Mucosa of descending colon (tissue), 3 donors: ENCODE measurements at regions not wholly inside any gene's neighbourhood (a gene's known extent, or its start where the extent isn't known, plus 50 kb on each side); places are given as distances from the start of the nearest gene placed in this dataset.

Source experiments
- ATAC-seq: fragments of 200-7000 bp; cut with Tn5 transposase; one replicate; pipeline ENCODE4 v1.9.1; 2020; ENCODE audit warnings: mild to moderate bottlenecking, moderate library complexity
- DNase-seq, 3 donors: peaks; one replicate each; pipeline ENCODE4 v3.0.0-alpha.2; 2020
- H3K36me3 ChIP-seq: fragments of 200-600 bp; one replicate; pipeline ENCODE4 v1.8.0; 2021; ENCODE audit warnings: low read depth, mild to moderate bottlenecking
- H3K4me1 ChIP-seq: fragments of 200-600 bp; one replicate; pipeline ENCODE4 v1.8.0; 2021; ENCODE audit warnings: low read depth, mild to moderate bottlenecking
- H3K4me3 ChIP-seq: fragments of 200-600 bp; one replicate; pipeline ENCODE4 v1.8.0; 2021; ENCODE audit warnings: mild to moderate bottlenecking
- H3K9me3 ChIP-seq: fragments of 200-600 bp; one replicate; pipeline ENCODE4 v1.8.0; 2021; ENCODE audit warnings: mild to moderate bottlenecking
- intact Hi-C, 2 donors: fragments of 100-400 bp; cut with DNase I in 1 of 2; cut with micrococcal nuclease in 1 of 2; formaldehyde crosslinking; loops; one replicate each; pipeline versions ENCODE4 v1.11.0 to v1.11.1; 2022; cut with DNase I, micrococcal nuclease
- TF ChIP-seq, protein P1 (sequence below): fragments of 200-600 bp; IDR thresholded peaks from one replicate; pipeline ENCODE4 v1.8.0; 2022; ENCODE audit warnings: antibody characterized with exemption, mild to moderate bottlenecking
- donor health status: DM: no; HTN: no; CAD: no; lungs with moderate emphysema.
- donor health status: DM: no; HTN: no; CAD: no.
- donor health status: DM: no; HTN: yes; CAD: no.

DNA sequence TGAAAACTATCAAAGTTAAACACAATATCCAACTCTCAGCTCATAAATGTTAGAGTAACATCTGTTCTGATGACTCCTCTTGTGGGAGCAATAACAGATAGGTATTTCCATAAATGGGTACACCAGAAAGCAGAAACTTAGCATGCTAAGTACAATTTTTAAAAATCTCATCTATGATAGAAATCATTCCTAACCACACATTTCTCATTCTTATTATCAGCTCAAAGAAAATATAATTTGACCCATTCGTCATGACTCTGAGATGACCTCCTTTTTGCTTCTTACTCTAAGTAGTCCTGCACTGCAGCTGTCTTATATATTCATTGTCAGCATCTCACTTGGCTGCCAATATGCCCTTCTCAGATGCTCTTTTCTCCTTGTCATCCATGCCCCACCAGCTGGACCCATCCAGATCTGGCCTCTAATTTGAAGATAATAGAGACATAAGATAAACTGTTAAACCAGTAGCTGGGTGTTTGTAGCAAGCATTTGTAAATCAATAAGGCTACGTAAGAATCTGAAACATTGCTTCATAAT is 298.3 kb downstream of the KCNS3 start:
- no peak for DNase-seq

GRCh38 chr2:18172607-18173006 is 294.1 kb downstream of the KCNS3 start:
- no peaks in the 10 kb centered on the region for H3K4me1 ChIP-seq
- TF ChIP-seq, protein P1, sequence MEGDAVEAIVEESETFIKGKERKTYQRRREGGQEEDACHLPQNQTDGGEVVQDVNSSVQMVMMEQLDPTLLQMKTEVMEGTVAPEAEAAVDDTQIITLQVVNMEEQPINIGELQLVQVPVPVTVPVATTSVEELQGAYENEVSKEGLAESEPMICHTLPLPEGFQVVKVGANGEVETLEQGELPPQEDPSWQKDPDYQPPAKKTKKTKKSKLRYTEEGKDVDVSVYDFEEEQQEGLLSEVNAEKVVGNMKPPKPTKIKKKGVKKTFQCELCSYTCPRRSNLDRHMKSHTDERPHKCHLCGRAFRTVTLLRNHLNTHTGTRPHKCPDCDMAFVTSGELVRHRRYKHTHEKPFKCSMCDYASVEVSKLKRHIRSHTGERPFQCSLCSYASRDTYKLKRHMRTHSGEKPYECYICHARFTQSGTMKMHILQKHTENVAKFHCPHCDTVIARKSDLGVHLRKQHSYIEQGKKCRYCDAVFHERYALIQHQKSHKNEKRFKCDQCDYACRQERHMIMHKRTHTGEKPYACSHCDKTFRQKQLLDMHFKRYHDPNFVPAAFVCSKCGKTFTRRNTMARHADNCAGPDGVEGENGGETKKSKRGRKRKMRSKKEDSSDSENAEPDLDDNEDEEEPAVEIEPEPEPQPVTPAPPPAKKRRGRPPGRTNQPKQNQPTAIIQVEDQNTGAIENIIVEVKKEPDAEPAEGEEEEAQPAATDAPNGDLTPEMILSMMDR: no peak
- no peak overlapping the region for H3K4me3 ChIP-seq
- ATAC-seq (no peak), DNase-seq (no peak)
- no peaks in the 10 kb centered on the region for H3K9me3 ChIP-seq
- no peaks in the 10 kb centered on the region for H3K36me3 ChIP-seq
- intact Hi-C loops: no loop called here

More for the DNA sequence above, 298.3 kb downstream of the KCNS3 start:
- no peak for ATAC-seq
- Histone ChIP-seq H3K4me3 (no peak overlapping the region), H3K9me3 (no peaks in the 10 kb centered on the region), H3K4me1 (no peaks in the 10 kb centered on the region), H3K36me3 (no peaks in the 10 kb centered on the region)
- intact Hi-C loops: loop anchor here in 1 of 2 donors (5.0 kb wide), 1 partner anchor 324 kb away; no protein-coding TSS in a partner anchor
- TF ChIP-seq, protein P1: no peak

DNA sequence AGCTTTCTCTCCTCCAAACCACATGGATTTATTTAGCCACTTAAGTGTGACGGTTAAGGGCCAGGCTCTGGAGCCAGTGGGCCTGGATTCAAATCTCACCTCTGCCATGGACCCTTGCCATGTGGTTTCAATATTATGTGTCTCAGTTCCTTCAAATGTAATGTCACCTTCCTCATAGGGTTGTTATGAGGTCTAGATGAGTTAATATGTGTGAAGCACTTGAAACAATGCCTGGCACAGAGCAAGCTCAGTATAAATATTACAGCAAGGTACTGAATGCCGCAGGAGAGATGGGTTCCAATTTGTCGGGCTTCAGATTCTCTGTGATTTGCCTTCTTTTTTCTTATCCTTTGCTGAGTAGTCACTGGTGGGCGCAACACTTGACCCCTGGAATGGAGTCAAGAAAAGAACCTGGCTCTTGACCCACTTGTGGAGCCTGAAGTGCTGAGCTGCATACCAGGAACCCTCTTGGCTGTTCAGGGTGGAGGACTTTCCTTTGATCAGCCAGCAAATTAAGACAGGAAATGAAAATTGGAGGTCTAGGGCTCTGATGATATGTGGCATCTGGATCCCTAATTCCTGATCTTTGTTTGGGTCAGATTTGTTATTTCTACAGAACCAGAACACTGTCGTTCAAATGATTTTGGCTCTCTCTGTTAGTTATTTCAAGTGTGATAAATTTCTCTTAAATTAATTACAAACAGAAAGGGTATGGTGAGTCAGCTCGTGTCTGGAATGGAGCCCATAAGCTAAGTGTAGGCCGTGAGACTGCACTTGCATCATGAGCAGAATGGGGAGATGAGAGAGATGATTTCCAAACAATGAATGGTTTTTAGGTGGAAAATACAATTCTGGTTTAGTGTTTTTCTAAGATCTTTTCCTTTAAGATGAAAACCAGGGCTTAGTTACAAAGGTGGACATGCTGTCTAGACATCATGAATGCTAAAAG is 293.0 kb downstream of the KCNS3 start:
- intact Hi-C loops: no loop called here
- no peaks in the 10 kb centered on the region for H3K4me1 ChIP-seq
- no peaks in the 10 kb centered on the region for H3K36me3 ChIP-seq
- no peak overlapping the region for H3K4me3 ChIP-seq
- TF ChIP-seq, protein P1: no peak
- DNase-seq (peak in 1 of 3 donors; percentile 35), ATAC-seq (peak; percentile 25)
- H3K9me3 ChIP-seq: no peaks in the 10 kb centered on the region

DNA sequence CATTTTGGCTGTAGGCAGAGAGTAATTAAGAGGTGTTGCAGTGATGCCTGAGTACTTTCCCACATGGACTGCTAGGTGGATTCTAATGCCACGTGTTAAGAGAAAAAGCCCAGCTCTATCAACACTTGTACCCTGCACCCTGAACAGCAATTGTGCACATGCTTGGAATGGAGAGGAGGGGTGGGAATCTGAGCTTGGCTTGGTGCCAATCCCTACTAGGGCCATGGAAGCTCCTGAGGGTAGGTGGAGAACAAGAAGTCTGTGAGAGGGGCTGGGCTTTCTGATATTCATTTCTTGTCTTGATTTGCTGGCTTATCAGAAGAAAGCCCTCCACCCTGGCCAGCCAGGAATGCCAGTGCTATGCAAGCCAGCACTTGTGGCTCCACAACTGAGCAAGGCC is 292.2 kb downstream of the KCNS3 start:
- no peaks in the 10 kb centered on the region for H3K9me3 ChIP-seq
- intact Hi-C loops: no loop called here
- TF ChIP-seq, protein P1: no peak
- no peak overlapping the region for H3K4me3 ChIP-seq
- ATAC-seq: no peak
- DNase-seq: no peak
- no peaks in the 10 kb centered on the region for H3K36me3 ChIP-seq
- no peaks in the 10 kb centered on the region for H3K4me1 ChIP-seq

DNA sequence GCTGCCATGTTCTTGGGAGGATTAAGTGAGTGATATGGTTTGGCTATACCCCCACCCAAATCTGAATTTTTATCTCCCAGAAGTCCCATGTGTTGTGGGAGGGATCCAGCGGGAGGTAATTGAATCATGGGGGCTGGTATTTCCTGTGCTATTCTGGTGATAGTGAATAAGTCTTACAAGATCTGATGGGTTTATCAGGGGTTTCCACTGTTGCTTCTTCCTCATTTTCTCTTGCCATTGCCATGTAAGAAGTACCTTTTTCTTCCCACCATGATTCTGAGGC is 291.4 kb downstream of the KCNS3 start:
- Histone ChIP-seq H3K9me3 (no peaks in the 10 kb centered on the region), H3K4me1 (no peaks in the 10 kb centered on the region), H3K4me3 (no peak overlapping the region), H3K36me3 (no peaks in the 10 kb centered on the region)
- DNase-seq (no peak), ATAC-seq (no peak)
- intact Hi-C loops: no loop called here
- TF ChIP-seq, protein P1: no peak
